ENCODE measurements at regions not wholly inside any gene's neighbourhood (a gene's known extent, or its start where the extent isn't known, plus 50 kb on each side); places are given as distances from the start of the nearest gene placed in this dataset.

- TF ChIP-seq PATZ1 (CRISPR knock-in tag; IDR thresholded peaks at IDR 0.05; ENCODE audit: borderline replicate concordance) = no peak
- TF ChIP-seq ASH1L (IDR thresholded peaks at IDR 0.05; ENCODE audit: borderline replicate concordance, low read depth, partially characterized antibody) = no peak
- TF ChIP-seq SNRNP70 (optimal IDR thresholded peaks at IDR 0.05; ENCODE audit: low read depth, low read length) = no peak
- TF ChIP-seq ZBTB11 (CRISPR knock-in tag; IDR thresholded peaks at IDR 0.05) = no peak
- no peak for TF ChIP-seq CHCHD3 (CRISPR knock-in tag; IDR thresholded peaks at IDR 0.05)
- no peak for TF ChIP-seq ZNF699 (CRISPR knock-in tag; IDR thresholded peaks at IDR 0.05; ENCODE audit: insufficient replicate concordance)
Measured at GRCh38 chr21:18899261-18899660, 495.7 kb upstream of the TMPRSS15 start (continued).

Data from K562 (cell line).